Thoracic aorta (tissue), 2 donors: ENCODE measurements at regions not wholly inside any gene's neighbourhood (a gene's known extent, or its start where the extent isn't known, plus 50 kb on each side); places are given as distances from the start of the nearest gene placed in this dataset.

Experiments
- ATAC-seq: fragments of 150-250 bp; one replicate; pipeline ENCODE4 v1.8.0; 2017; ENCODE audit warnings: low read depth; ENCODE audit not compliant: insufficient number of reproducible peaks, low FRiP score
- DNase-seq: peaks from one replicate; pipeline ENCODE4 v3.0.0-alpha.2; 2020; ENCODE audit warnings: low spot score
- H3K27ac ChIP-seq, 2 donors: fragments of 200-600 bp; sonication (generic); 1 replicate in 1 of 2; 2 replicates in 1 of 2; pipeline ENCODE4 v1.5.1; 2016; ENCODE audit warnings: mild to moderate bottlenecking in 2 of 2, moderate library complexity in 2 of 2
- H3K27me3 ChIP-seq: fragments of 200-600 bp; sonication (generic); replicated peaks from 2 replicates; pipeline ENCODE4 v1.6.0; 2016; ENCODE audit warnings: mild to moderate bottlenecking; ENCODE audit not compliant: insufficient read depth
- H3K36me3 ChIP-seq: fragments of 200-600 bp; sonication (generic); one replicate; pipeline ENCODE4 v1.5.1; 2016
- H3K4me1 ChIP-seq, 2 donors: fragments of 200-600 bp; sonication (generic); 1 replicate in 1 of 2; 2 replicates in 1 of 2; pipeline versions ENCODE4 v1.5.1 to v1.6.0; 2016; ENCODE audit warnings: low read depth in 2 of 2, mild to moderate bottlenecking in 1 of 2; ENCODE audit not compliant: control insufficient read depth in 1 of 2
- H3K4me3 ChIP-seq: fragments of 200-600 bp; sonication (generic); 2 replicates; pipeline ENCODE4 v1.5.1; 2016; ENCODE audit warnings: mild to moderate bottlenecking
- H3K9me3 ChIP-seq: fragments of 200-600 bp; sonication (generic); 2 replicates; pipeline ENCODE4 v1.5.1; 2016
- CTCF ChIP-seq: fragments of 200-600 bp; sonication (generic); IDR thresholded peaks from one replicate; pipeline ENCODE4 v1.5.1; 2019; ENCODE audit warnings: antibody characterized with exemption

GRCh38 chr4:143273160-143273917, 63.3 kb upstream of the GAB1 start:
- Histone ChIP-seq H3K4me3 (no peak overlapping the region), H3K27me3 (no peaks in the 10 kb centered on the region), H3K36me3 (no peaks in the 10 kb centered on the region), H3K4me1 (no peaks in the 10 kb centered on the region), H3K27ac (no peak overlapping the region), H3K9me3 (no peaks in the 10 kb centered on the region)
- no peak for TF ChIP-seq CTCF
- DNase-seq = no peak
- no peak for ATAC-seq

GRCh38 chr4:143280861-143281260, 55.8 kb upstream of the GAB1 start:
- no peaks in the 10 kb centered on the region for H3K27me3 ChIP-seq
- no peak for ATAC-seq
- peaks cover 0 to 5% of the 10 kb centered on the region in 2 donors for H3K4me1 ChIP-seq
- no peaks in the 10 kb centered on the region for H3K36me3 ChIP-seq
- no peak overlapping the region for H3K4me3 ChIP-seq
- no peak for DNase-seq
- TF ChIP-seq CTCF = no peak
- no peaks in the 10 kb centered on the region for H3K9me3 ChIP-seq
- no peak overlapping the region for H3K27ac ChIP-seq

- TF ChIP-seq CTCF = no peak
- Histone ChIP-seq H3K27ac (no peak overlapping the region), H3K4me3 (no peak overlapping the region), H3K27me3 (no peaks in the 10 kb centered on the region), H3K36me3 (no peaks in the 10 kb centered on the region), H3K9me3 (no peaks in the 10 kb centered on the region), H3K4me1 (peaks cover 6 to 13% of the 10 kb centered on the region in 2 donors)
- no peak for DNase-seq
- ATAC-seq = no peak
These were observed 55.0 kb upstream of the GAB1 start for GRCh38 chr4:143281507-143282190.

- Histone ChIP-seq H3K36me3 (no peaks in the 10 kb centered on the region), H3K9me3 (no peaks in the 10 kb centered on the region), H3K27me3 (no peaks in the 10 kb centered on the region), H3K4me3 (no peak overlapping the region), H3K27ac (no peak overlapping the region), H3K4me1 (peaks cover 10 to 19% of the 10 kb centered on the region in 2 donors)
- ATAC-seq = no peak
- TF ChIP-seq CTCF = no peak
- DNase-seq = no peak
These were observed 54.4 kb upstream of the GAB1 start for GRCh38 chr4:143282211-143282707.

GRCh38 chr4:143285696-143286437, 50.8 kb upstream of the GAB1 start:
- ATAC-seq (no peak), DNase-seq (no peak)
- Histone ChIP-seq H3K9me3 (no peaks in the 10 kb centered on the region), H3K27ac (peak overlapping the region; percentile 58 to 74), H3K4me1 (peaks cover 10 to 29% of the 10 kb centered on the region in 2 donors), H3K27me3 (no peaks in the 10 kb centered on the region), H3K36me3 (no peaks in the 10 kb centered on the region), H3K4me3 (peak overlapping the region; percentile 13)
- TF ChIP-seq CTCF = no peak
